HG02973 (cell line): ENCODE measurements at regions not wholly inside any gene's neighbourhood (a gene's known extent, or its start where the extent isn't known, plus 50 kb on each side); places are given as distances from the start of the nearest gene placed in this dataset.

ENCODE experiments used
- ATAC-seq: cut with Tn5 transposase; IDR thresholded peaks from one replicate; pipeline ENCODE4 v1.9.1; 2021; ENCODE audit warnings: moderate library complexity; ENCODE audit not compliant: unreplicated experiment

DNA sequence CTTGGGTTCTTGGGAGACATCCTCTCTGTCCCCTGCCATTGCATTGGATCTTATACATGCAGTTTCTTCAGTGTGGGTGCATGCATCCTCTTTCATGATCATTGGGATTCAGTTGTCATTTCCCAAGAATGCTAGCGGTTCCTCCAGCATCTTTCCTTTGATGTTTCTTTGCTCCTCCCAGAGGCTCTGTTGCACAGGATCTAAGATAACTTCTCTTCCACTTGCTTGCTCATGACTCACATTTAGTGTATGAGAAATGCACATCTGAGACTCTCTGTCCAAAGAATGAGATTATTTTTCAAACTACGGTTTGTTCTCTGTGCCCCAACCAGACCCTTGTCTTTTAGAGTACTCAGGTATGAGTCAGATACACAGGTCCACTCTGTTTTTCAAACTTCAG lies 197.1 kb downstream of the NDFIP2 start:
- ATAC-seq = no peak

DNA sequence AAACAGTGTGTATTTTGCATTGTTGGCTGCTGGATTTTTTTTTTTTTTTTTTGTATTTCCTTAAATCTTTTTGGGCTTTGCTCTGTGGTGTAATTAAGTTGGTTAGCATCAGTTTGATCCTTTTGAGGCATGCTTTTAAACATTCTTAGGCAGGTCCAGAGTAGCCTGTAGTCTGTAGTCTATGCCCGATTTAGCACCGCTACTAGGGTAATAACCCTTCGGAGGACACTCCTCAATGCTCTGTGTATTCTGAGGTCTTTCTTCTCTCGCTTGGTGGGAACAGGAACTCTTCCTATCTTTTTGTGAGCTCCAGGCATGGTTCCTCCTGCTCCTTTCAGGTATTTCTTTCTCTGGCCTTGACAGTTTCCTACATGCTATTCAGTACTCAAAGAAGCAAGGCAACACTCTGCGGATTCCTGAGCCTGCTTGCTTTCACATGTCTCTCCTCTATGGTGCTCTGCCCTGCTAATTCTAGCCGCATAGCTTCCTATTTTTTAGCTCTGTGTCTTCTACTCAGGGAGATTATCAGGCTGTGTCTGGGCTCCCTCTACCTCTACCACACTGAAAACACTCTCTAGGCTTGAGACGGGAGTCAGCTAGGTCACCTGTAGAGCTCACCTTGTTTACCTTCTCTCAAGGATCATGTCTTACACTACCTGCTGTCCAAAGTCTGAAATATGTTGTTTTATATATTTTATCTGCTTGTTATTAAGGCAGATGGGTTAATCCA lies 195.1 kb downstream of the NDFIP2 start:
- ATAC-seq = no peak

DNA sequence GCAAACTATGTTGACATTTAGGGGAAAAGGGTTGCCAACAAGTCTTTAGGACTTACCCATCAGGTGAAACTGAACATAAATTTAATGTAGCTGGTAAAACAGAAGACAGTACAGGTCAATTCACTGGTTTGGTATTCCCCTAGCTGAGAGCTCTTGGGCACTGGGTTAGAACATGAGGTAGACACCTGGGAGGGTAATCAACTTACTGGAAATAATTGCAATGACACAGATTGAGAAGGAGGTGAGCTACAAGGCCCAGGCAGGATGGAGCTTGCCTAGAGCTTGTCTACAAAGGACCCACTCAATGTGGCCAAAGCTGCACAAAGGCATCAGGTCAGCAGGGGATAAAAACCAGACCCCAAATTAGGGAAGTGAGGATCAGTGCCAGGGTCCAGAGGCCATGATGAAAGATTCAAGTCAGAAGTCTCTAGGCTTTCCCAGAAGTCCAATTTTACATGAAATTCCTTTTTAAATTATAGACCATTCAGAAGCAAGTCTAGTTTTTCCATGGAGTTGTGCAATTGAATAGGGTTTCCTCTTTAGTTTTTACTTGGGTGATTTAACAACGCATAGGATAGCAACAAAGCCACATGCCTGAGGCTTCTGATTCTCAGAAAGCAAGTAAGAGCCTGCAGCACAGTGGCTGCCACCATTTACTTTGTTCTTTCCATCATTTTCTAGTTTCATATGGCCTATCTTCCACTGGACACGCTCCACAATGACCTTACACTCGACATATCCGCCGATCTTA lies 194.0 kb downstream of the NDFIP2 start:
- no peak for ATAC-seq

DNA sequence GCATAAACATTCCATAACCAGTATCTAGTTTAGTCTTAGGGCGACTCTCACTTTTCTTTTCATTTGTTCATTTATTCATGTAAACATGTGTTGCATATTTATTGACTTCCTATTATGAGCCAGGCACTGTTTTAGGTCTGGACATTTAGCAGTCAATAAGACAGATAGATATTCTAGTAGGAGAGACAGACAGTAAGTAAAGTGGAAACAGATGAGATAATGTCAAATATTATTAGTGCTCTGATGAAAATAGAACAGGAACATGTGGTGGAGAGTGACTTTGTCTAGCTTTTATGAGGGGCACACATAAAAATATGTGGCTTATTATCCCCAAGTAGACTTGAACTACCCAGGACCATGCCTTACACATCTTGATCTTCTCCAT lies 193.0 kb downstream of the NDFIP2 start:
- no peak for ATAC-seq

DNA sequence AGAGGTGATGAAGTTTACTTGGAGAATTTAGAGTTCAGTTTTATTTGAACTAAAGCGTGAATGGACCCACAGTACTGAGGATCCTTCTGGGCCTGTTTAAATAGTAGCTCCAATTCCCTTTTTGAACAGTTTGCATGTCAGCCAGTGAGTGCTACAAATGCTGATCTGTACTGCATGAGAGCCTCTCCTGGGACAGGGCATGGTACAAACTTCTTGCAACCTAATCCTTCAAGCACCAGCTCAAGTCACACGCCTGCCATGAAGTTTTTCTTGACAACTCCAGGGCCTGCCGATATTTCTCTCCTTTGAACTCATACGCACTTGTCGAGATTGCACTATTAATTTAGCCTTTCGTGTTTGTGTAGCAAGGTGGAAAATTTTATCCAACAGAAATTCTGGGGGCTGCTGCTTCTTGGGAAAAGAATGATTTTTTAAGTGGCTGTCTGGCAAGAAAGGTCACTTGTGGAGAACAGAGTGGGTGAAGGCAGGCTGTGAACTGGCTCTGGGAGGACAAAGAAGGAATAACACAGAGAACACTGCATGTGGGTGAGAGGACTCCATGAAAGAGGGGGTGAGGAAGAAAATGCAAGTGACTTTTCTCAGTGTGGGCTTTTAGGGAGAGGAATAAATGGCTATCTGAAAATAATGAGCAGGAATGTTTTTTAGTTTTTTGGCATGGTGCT lies 192.5 kb downstream of the NDFIP2 start:
- ATAC-seq = no peak

DNA sequence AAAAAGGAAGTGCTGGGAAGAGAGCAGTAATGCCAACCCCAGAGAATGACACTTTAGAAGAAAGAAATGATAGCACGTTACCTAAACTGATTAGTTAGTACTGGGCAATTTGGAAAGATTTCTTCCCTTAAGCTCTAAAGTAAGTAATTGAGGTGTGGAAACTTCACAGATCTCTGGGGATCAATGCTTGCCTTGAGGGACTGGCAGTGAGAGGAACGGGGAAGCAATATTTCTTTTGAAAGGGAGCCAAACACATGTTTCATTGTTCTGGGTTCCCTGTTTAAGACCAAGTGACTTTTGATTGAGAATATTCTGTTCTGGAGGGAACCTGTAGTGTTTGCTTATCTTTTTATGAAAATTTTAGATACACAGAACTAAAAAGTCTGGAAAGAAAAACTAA lies 190.5 kb downstream of the NDFIP2 start:
- no peak for ATAC-seq

DNA sequence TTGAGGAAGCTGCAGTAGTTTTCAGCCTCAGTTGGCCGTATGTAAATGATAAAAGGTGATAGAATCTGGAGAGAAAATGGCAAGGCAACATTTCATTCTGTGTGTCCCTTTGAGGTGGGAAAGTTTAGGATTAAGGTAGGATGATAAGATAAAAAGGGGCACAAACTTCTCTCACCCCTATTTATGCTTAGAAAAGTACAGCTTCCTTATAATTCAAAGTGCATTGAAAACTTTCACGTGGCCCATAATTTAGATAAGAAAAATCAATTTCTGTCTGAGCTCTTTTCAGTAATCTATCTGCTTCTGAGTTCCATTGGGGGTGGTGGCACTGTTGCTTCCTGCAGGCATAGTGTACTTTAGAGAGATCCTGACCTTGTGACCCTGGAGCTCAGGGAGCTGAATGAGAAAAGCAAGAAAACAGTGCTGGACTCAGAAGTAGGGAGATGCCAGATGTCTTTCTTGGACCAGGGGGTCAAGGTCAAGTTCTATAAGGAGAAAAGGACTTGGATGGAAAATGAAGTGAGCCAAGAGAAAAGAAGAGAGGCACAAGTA lies 187.3 kb downstream of the NDFIP2 start:
- no peak for ATAC-seq

DNA sequence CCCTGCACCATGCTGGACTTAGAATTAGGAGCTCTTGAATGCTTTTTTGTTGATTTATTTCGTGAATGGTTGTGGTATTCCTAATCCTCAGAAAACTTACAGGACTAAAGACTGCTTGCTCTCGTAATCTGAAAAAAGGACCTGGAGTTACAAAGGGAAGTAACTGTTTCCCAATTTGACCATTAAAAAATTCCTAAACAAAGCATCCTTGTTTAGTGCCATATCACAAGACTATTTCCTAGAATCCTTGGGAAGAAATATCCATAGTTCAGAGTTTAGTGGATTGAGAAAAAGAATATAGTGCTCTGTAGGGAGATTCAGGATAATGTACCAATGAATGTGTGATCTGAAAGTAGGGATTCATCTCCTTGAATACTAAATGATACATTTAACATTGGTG lies 186.8 kb downstream of the NDFIP2 start:
- ATAC-seq = no peak

DNA sequence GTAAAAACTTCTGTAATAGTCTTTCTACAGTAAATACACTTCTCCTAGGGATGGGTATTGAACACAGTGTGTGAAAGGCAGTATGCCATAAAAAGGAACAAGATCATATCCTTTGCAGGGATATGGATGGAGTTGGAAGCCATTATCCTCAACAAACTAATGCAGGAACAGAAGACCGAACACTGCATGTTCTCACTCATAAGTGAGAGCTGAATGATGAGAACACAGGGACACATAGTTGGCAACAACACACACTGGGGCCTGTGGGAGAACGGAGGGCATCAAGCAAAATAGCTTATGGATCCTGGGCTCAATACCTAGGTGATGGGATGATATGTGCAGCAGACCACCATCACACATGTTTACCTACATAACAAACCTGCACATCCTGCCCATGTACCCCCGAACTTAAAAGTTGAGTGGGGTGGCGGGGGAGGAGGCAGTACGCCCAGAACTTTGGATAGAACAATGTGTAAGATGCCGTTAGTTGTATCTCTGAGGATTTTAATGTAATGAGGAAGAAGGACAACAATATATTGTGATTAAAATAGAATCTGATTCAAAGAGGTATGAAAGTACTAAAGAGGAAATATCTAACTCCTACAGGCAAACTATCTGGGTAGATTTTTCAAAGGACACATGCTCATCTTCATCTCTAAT lies 183.2 kb downstream of the NDFIP2 start:
- no peak for ATAC-seq

DNA sequence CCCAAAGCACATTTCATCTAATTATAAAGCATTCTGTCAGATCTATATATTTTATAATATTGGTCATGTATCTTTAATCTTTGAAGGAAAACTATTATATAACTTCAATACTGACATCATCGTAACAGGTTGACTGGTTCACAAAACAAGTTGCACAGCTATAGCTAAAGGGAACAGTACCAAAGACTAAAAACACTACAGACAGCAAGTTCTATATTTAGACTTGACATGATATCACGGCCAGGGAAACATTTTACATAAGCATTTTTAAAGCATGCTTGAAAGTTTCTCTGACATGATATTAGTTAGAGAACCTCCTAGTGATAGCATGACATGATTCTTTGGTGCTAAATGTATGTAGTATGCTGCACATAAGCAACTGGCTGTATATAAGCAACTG lies 182.5 kb downstream of the NDFIP2 start:
- no peak for ATAC-seq

DNA sequence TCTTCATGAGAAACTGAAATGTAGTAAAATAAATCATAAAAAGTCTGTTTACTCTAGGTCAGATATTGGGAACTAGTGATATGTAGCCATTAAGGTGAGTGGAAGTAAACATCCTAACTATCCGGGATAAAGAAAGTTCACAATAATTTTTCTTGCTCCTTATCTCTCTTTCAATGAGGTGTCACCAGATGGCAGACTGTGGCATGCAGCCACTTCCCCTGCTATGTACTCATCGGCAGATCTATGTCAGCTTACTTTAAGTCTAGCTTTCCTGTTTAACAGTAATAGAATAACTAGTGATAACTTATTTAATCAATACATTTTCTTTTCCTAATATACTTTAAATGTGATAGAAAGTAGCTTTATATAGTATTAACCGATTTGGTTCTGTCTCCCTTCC lies 181.9 kb downstream of the NDFIP2 start:
- ATAC-seq = no peak

DNA sequence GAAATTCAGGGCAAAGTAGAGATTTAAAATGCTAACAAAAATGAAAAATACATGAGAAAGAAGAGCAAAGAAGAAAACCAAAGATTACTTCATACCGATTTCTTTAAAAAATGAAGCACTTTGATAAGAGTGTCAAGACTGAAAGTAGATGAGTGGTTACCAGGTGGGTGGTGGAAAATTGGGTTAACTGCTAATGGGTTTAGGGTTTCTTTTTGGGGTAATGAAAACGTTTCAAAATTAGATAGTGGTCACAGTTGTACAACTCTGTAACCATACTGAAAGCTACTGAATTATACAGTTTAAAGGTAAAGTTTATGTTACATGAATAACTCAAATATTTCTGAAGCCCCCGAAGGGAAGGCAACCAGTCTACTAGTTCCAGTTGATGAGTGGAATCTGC lies 179.4 kb downstream of the NDFIP2 start:
- ATAC-seq = peak; percentile 74

DNA sequence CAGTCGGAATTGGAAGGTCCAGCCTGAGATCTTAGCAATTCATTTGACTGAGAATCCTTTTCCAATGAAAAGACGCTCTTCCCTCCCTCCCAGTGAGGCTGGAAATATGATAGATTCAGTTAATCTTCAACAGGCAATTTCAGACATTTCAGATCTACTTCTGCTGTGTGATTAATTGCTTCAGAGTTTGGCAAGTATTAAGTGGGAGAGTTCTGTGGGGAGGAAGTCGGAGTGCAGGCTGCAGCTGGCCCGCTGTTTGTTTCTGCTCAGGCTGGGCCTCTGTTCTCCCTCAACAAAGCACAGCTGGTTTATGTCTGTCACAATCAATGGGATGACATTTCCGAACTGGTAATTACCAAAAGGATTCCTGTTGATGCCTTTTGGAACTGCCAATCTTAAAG lies 178.2 kb downstream of the NDFIP2 start:
- ATAC-seq = no peak

DNA sequence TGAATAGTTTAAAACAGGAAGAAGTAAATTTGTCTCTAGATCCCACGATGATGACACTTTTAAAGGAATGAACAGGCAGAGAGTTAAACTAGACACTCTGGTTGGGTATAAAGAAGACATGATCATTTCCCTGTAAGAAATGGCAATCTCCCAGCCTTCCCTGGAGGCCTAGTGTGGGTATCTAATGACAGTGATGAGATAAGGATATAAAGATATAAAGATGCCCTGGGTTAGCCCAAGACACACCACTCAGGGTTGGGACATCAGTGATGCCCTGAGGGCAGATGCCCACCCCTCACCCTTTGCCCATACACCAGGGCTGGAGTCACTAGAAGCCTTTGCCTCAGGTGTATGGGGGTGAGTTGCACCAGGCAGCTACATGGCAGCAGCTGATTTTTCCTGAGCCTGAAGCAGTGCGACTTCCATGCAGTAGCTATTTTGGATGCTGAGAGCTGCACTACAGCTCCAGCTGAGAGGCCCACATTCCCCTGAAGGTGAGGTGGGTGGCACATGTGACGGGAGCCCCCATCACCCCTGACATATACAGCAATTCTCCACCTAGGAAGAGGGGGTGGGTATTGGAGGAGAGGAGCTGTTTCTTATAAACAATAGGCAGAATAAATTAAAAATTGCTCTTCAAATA lies 177.5 kb downstream of the NDFIP2 start:
- no peak for ATAC-seq

DNA sequence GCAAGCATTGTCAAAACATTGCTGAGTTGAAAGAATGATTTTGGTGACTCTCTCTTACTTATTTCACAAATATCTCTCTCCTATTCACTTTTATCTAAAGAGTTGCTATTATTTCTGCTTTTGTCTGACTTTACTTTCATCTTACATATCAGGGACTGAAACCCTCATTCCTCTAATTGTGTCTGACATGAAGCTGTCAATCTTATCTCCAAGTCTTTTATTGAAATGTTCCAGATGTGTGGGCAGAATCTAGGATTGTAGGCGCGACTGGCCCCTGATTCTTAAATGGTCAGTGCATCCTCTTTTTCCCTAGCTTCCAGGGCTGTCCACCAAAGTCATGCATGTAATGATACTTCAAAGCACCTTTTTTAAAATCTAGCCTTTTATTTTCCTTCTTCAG lies 174.6 kb downstream of the NDFIP2 start:
- no peak for ATAC-seq

DNA sequence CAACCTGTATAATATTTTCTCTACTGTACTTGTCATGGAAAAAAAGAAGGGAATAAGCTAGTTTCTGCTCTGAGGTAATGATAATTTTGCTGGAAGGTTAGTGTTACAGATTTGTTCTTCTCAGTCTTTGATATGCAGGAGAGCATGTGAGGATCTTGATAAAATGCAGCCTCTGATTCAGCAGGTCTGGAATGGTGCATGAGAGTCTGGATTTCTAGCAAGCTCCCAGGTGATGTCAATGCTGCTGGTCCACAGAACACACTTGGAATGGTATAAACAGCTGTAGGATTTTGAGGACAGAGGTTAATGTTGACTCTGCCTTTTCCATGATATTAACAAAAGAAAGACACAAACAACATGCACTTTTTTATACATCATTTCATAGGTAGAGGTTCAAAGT lies 173.6 kb downstream of the NDFIP2 start:
- ATAC-seq = no peak

DNA sequence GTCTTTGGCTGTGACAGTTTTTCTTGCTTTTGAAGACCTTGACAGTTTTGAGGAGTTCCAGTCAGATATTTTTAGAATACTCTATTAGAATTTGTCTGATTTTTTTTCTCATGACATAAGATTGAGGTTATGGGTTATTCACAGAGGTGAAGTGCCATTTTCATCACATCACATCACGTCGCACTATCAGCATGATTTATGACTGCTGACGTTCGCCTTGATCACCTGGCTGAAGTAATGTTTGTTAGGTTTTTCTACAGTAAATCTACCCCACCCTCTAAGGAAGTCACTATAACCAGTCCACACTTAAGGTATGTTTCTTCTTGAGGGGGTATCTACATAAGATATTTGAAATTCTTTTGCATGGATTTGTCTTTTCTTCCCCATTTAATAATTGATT lies 169.7 kb downstream of the NDFIP2 start:
- no peak for ATAC-seq

DNA sequence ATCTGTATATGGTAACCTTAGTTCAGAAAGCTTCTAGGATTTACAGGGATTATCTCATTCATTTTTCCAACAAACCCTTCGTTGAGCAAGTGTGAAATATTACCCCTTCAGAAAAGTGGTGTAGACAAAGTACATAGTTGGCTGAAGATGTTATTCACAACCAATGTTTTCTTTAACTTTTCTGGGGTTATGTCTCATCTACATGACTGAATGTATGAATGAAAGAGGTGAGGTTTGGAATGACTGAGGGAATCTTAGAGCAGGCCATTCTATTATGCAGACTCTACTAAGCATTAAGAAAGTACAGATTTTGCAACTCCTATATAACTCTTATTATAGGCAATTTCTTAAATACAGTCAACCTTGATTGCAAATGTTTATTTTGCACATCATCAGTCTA lies 167.2 kb downstream of the NDFIP2 start:
- ATAC-seq = no peak

DNA sequence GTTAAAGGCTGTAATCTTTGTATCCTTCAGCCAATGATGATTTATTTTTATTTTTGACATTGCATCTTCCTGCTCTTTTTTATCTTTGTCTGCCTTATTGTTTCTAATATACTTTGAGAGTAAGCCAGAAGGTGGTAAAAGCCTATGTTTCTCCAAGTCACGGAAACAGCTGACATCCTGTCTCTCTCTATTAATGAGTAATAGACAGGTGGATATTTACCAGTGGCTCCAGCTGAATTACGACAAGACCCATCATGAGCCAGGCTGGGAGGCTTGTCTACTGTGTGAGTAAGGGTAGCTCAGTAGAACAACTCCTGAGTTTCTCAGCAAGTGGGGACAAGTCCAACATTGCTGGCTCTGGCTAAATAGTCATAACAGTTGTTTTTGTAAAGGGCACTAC lies 166.6 kb downstream of the NDFIP2 start:
- ATAC-seq = no peak

DNA sequence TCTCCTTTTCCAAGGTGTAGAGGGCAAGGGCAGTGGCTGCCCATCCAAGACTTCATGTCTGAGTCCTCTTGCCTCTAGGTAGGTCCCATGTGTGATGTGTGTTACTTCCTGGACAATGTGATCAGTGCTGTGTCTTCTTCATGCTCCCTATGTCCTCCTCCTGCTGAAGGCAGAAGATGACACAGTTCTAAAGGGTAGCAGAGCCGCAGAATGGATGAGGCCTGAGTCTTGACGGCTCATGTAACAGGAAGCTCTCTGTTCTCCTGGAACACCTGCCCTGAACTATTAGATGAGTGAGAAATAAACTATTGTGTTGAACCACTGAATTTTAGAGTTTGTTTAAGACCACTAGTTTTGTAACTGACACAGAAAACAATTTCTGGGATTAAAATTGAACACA lies 165.9 kb downstream of the NDFIP2 start:
- no peak for ATAC-seq

DNA sequence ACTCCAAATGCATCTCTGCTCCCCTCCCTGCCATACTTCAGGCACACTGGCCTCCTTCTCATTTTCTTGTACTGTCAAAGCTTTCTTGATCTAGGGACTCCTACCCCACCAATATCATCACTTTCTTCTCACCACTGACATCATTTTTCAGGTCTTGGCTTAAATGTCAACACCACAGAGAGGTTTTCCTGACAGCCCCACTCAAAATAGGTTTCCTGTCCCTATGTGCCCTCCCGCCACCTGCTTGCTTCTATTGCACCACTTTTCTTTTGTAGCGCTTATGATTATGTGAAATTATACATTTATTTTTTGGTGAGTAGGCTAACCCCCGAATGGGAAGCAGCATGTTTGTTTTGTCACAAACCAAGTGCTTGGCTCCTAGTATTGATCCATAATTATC lies 164.6 kb downstream of the NDFIP2 start:
- ATAC-seq = no peak
